ENCODE measurements at regions not wholly inside any gene's neighbourhood (a gene's known extent, or its start where the extent isn't known, plus 50 kb on each side); places are given as distances from the start of the nearest gene placed in this dataset.
"Not testable (repeated sequence)": the region's sequence is repeated elsewhere in the genome, so short reads cannot be mapped to it uniquely, and the experiment has no call there.

DNA sequence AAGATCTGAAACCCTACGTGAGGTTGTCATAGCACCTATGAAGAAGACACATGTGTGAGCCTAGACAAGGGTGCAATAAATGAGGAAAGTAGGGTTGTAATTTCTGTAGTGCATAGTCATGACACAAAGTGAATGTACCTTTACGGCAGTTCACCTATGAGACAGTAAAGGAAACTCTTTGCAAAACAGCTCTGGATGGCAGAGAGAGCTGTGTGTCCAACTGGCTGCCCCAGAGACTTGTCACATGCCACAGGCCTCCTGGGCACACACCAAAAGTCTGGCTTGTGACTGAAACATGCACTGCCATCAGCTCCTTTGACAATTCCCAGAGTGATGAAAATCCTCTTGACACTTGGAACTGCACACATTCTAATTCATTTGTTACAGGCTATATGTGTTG lies 90.7 kb upstream of the NAMPT start:
- DNase-seq (ENCODE audit: low spot score): no peak

DNA sequence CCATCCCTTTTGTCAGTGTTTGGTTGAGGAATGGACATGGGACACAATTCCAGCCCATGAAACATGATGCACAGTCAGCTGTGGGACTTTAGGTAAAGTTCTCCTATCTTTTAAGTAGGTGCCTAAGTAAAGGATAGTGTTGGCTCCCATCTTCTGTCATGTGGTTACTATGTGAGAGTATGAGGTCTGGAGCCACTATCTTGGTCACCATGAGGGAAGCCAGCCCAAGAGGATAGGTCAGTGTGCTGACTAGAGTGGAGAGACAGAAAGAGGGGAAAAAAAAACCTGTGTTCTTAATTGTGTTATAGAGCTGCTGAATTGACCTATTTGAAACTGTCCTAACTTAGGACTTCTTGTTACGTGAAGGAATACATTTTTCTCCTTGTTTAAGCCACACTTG lies 89.7 kb upstream of the NAMPT start:
- no peak for DNase-seq (ENCODE audit: low spot score)

DNA sequence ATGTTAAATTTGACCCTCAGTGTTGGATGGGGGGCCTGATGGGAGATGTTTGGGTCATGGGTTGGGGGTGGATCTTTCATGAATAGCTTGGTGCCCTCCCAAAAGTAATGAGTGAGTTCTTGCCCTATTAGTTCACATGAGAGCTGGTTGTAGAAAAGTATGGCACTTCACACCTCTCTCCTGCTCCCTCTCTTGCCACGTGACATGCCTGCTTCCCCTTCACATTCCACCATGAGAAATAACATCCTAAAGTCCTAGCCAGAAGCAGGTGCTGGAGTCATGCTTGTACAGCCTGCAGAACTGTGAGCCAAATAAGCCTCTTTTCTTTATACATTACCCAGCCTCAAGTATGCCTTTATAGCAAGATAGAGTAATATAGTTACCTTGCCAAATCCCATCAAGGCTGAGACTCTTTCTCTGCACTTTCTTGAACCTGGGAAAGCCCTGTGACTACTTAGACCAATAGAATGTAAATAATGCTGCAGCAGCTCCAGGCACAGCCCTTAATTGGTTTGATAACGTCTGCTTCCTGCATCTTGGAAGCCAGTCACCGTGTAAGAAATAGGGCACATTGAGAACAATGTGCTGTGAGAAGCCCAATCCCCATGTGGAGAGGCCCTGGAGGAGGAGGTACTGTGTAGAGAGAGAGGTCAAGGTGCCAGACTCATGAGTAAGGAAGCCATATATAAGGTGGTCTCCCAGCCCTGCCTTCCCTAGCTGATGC lies 88.0 kb upstream of the NAMPT start:
- DNase-seq (ENCODE audit: low spot score): no peak

DNA sequence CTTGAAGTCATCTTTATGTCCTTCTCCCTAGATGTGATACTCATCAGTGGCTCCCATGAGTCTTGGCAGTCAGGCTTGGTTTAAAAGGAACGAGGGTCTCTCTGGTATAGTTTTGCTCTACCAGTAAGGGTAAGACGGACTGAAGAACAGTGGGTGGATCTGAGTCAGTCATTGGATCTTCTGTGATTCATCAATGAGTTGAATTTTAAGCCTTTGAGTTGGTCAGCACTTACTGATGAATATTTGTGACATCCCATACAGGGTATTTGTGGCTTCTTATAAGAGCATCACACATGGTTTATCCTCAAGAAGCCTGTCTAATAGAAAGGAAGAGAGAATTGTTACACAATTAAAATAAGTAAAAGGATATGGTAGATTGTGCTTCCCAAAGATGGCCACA lies 87.3 kb upstream of the NAMPT start:
- DNase-seq (ENCODE audit: low spot score): no peak

DNA sequence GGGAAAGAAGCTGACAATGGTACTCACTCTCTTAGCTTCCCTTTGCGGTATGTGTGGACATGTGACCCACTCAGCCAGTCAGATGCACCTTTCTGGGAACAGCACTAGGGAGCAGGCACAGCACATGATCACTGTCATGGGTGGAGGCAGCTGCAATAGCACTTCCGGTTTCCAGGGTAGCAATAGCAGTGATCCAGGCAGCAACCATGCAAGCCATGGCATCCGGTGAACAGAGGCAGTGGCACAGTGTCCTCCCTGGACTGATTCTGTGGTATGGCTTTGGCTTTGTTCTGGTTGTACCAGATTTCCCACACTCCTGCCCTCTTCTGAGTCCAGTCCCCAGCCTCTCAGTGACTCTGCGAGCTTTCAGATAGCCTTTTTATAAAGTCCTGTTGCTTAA lies 86.8 kb upstream of the NAMPT start:
- DNase-seq (ENCODE audit: low spot score): no peak

DNA sequence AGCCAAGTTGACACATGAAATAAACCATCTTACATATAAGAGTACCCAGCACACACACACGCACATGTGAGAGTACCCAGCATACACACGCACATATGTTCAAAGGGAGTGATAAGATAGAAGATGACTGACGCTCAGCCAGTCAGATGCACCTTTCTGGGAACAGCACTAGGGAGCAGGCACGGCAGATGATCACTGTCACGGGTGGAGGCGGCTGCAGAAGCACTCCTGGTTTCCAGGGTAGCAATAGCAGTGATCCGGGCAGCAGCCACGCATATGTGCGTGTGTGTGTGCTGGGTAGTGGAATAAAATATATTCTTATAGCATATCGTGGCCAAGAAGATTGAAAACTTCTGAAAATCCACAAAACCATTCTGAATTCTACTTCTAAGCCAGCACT lies 85.8 kb upstream of the NAMPT start:
- DNase-seq (ENCODE audit: low spot score): no peak

DNA sequence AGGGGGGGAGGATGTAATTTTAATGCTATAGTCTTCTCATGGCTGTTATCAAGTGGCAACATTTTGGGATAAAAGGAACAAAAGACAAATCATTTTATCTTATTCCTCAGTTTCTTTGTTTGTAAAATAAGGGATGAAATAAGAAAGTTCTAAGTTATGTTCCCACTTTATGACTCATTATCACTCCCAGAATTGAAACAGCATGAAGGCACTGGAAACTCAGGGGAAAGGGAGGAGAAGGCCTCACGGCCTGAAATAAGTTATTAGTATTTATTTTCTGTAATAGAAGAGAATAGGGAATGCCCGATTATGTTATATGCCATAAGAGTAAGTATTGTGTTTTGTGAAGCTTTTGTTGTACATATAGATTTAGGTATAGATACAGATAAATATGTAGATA lies 85.0 kb upstream of the NAMPT start:
- DNase-seq (ENCODE audit: low spot score): no peak

DNA sequence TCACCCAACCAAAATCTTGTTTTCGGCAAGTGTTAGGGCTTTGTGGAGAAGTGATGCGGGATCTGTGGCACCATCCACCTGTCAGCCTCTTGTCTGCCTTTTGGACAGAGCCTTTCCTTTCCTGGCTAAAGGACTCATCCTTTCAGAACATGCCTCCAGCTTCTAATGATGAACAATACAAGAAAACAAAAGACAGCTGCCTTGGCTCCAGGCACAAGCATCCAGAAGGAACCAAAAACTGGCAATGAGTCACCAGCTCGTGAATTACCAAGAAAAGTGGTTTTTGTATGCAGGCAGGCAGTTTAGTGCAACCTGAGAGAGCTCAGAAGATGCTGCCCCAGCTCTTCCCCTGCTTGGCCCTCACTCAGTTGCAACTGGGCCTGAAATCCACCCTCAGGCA lies 84.6 kb upstream of the NAMPT start:
- DNase-seq (ENCODE audit: low spot score): no peak

DNA sequence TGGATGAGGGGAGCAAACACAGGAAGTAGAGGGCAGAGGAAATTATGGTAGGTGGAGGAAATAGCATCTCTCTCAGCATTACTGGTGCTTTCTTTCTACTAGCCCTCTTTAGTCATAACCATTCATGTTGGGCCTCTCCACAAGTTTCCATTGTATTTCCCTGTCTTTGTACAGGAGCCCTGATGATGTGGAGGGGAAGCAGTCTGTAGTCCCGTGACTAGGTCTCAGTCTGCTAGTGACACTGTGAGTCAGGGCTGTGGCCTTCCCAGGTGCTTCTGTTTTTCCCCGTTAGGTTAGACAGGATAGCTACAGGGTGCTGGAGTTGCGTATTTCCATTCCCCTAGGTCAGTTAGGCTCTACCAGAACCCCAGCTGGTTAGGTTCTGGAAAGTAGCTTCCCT lies 82.9 kb upstream of the NAMPT start:
- no peak for DNase-seq (ENCODE audit: low spot score)

DNA sequence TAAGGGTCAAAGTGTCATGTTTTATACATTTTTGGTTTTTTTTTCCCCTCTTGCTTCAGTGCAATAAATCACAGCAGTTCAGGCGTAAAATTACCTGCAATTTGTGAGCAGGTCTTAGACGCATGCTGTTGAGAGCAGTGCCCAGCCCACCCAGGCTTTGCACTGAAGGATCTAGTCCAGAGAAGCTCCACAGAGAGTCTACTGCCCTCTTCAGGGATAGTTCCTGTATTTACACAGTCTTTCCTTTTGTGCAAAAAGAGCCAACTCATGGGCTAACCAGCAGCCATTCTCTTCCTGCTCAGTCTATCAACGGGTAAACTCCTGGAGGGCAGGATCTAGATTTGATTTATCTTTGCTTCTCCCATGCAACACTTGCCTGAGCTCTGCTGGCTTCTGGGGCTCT lies 82.2 kb upstream of the NAMPT start:
- DNase-seq (ENCODE audit: low spot score): no peak

DNA sequence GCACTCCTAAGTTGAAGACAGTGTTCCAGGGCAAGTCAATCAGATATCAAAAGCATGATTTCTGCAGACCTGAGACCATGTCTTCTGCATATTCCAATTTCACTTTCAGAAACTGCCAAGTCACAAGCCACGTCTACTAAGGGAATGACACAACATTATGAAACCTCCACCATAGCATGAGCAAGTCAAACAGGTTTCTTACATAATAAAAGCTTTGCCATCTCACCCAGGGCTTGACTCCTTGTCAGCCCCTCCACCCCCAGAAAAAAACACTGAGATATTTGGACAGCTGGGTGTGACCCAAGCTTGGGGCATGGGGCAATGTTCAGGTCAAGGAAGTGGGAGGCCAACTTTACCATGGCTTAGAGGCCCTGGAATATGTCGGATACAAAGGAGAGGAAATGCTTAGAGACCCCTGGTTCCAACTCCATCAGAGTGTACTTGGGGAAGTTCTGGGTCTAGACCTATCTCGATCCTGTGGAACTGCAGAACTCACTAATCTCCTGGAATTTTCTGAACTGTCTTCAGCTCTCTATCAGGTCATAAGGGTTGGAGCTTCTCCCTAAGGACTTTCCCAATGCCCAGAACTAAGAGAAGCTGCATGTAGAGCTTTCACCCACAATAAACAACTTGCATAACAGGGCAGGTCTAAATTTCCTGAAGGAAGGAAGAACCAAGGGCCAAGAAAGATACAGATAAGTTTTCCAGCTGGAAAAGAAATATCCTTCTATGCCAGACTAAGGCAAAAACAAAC lies 80.6 kb upstream of the NAMPT start:
- no peak for DNase-seq (ENCODE audit: low spot score)

DNA sequence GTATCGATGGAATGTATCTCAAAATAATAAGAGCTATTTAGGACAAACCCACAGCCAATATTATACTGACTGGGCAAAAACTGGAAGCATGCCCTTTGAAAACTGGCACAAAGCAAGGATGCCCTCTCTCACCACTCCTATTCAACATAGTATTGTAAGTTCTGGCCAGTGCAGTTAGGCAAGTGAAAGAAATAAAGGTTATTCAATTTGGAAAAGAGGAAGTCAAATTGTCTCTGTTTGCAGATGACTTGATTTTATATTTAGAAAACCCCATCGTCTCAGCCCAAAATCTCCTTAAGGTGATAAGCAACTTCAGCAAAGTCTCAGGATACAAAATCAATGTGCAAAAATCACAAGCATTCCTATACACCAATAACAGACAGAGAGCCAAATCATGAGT lies 77.7 kb upstream of the NAMPT start:
- not testable (repeated sequence) for DNase-seq (ENCODE audit: low spot score)

DNA sequence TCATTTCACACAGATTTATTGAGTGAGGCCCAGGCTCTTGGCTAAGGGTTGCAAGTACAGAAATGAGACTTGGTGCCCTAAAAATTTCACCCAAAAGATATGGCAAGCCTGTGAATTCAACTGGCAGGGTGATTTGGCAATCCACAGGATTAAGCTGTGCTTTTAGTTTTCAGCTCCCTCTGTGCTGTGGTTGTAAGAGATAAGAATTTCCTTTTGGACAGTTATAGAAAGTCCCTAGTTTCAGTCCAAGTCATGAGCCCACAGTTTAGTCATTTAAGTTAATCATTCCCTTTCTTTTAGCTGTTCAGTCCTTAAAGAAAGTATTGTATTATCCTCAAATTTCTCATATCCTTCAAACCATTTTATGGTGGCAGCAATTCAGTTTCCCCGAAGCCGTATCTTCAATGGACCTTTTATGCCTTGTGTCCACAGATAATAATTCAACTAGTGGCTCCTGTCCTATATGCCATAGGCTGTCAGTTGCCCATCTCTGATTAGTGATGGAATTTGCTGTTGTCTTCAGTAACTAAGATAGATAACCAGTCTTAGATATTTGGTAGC lies 73.4 kb upstream of the NAMPT start:
- DNase-seq (ENCODE audit: low spot score): no peak

DNA sequence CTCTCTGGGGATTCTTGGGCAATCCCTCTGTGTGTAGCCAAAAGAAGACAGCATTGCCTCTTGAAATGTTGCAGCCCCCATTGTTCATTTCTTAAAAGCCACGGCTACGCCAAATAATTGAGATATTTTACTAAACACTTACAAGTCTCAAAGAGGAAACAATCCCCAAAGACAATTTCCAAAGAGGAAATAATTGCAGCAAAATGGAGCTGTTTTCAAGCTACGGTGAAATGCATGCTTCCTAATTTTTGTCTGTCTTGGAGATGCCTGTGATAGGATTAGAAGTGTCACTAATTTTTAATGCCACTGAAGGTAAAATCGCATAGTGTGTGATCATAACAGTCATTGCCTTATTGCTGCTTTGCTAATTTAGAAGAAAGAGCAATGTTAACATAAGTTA lies 72.9 kb upstream of the NAMPT start:
- no peak for DNase-seq (ENCODE audit: low spot score)

DNA sequence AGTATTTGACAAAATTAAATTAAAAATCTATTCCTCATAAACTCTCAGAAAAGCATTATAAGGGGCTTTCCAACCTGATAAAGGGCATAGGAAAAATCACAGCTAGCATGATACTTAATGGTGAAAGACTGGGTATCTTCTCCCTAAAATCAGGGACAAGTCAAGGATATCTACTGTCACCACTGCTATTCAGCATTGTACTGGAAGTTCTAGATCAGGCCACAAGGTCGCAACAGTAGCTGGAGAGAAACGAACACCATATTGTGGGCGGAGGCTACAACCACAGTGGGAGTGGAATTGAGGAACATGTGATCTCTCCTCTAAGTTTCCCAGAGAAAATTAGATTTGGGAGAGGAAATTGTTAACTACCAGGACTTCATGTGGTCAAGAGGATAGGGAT lies 70.0 kb upstream of the NAMPT start:
- no peak for DNase-seq (ENCODE audit: low spot score)

DNA sequence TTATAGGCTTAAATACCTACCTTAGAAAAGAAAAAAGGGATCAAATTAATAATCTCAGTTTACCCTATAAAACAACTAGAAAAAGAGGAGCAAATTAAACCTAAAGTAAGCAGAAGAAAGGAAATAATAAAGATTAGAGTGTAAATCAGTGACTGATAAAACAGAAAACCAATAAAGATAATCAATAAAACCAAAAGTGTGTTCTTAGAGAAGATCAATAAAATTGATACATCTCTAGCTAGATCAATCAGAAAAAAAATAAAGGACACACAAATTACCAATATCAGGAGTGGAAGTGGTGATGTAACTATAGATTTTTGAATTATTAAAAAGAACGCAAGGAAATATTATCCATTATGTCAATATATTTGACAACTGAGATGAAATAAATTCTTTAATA lies 69.2 kb upstream of the NAMPT start:
- no peak for DNase-seq (ENCODE audit: low spot score)

DNA sequence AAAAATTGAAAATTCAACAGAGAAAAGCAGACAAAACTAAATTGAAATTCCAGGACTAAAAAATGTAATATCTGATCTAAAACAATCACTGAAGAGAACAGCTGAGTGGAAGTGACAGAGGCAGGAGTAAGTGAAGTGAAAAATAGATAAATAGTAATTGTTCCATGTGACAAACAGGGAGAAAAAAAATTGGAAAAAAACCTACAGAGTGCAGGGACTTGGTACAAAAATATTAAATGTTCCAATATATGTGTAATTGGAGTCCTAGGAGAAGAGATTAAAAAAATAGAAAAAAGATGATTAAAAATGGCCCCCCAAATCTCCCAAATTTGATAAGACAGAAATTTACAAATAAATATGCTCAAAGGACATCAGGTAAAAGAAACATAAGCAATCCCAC lies 63.4 kb upstream of the NAMPT start:
- no peak for DNase-seq (ENCODE audit: low spot score)

DNA sequence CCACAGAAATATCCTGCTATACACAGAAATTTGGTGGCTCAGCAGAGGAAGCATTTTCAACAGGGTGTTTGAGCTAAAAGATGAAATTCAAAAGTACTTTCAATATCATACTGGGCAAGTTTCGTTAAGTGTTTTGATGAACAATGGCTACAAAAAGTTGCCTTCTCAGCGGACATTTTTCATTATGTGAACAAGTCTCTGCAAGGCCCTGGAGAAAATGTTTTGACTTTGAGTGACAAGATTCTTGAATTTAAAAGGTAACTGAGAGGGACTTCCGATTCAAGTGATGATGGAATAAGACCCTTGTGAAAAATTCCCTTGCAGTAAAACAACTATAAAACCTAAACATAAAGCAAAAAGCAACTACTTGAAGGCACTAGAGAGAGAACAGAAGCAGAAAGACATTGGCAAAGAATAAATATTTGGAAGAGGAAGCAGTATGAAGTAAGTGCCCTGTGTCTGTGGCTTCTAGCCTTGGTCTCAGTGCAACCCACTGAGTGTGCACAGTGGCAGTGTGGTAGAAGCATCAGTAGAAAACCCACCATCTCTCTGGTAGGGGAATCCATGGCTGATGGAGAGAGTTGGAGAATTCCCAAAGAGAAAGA lies 62.5 kb upstream of the NAMPT start:
- DNase-seq (ENCODE audit: low spot score): no peak

DNA sequence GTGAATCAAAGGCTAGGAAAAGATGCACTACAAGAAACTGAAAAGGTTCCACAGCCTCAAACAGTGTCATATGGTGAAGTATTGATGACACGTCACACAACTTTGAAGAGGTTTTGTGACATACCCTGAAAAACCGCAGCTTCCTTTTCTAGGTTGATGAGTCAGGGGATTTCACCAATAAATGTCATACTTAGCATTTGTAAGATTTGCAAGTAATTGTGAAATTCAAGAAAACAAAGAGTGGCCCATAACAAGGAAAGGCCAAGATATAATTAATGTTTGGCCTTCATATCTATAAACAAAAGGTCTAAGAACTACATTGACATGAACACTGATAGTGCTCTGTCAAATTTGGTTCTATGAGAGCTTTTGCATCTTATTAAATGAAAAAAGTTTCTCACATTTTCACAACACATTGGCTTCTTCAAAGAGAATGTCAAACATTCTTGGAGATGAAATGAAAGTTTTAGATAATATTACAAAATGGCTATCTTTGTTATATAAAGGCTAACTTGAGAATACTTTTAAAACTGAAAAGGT lies 62.0 kb upstream of the NAMPT start:
- no peak for DNase-seq (ENCODE audit: low spot score)

DNA sequence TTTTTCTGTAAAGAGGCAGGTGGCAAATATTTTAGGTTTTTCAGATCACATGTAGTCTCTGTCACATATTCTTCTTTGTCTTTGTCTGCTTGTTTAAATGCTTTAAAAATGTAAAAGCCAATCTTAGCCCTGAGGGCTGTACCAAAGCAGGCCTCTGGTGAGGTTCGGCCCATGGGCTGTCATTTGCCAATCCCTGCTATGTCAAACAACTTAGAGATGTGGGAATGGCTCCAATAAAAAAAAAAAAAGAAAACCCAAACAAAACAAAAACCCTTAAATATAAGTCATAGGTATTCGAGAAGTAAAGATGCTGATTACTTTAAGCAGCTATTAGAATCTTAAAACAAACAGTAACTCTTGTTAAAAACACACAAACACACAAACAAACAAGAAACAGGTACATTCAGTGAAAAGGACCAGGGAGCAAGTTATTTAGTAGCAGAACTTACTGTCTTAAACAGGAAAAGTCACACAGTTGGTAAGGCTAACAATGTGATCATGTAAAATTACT lies 61.4 kb upstream of the NAMPT start:
- no peak for DNase-seq (ENCODE audit: low spot score)

DNA sequence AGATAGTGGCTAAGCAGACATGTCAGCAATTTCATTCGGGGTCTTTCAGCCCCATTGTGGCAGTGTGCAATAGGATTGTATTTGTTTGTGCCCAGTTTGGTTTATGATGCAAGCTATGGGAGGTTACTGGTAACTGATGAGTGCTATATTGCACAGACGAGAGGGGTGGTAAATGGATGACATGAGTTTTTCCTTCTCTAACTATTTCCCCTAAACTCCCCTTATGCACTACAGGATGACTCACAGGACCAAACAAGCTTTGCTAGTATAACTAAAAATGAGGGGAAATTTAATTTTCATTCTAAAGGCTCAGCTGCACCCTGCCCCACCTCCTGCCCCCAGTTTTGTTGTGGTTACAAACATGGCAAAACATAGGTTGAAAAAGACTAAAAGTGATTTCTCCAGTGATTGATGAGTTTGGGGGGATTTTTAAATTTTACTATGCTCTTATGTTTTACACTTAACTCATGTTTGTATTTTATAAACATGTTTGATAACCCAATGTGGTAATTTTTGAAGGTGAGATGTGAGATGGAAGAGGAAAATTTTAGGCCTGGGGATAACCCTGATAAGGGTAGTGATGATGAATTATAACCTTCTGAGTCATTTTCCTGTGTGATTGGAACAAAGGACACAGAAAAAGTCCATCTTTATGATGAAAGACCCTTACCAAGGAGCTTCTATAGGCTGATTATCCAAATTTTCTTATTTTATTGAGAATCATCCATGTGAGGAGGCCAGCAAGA lies 60.8 kb upstream of the NAMPT start:
- no peak for DNase-seq (ENCODE audit: low spot score)

DNA sequence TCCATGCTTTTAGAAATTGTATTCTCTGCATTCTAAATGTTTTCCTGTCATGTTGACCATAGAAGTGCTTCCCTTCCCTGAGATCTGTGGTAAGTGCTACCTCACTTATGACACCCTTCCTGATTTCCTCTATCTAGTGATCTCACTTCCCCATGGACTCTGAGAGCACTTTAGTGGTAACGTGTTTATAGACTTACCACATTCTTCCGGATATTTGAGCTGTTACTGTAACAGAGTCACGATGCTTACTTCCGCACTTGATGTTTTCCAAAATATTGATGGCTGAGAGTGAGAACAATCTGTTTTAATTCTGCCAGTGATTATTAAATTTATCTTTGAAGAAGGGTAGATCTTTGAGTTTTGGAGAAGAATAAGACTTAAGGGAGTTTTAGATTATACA lies 60.1 kb upstream of the NAMPT start:
- DNase-seq (ENCODE audit: low spot score): no peak
